HPDE6-E6E7 (cell line): ENCODE measurements at regions not wholly inside any gene's neighbourhood (a gene's known extent, or its start where the extent isn't known, plus 50 kb on each side); places are given as distances from the start of the nearest gene placed in this dataset.
"Not testable (repeated sequence)": the region's sequence is repeated elsewhere in the genome, so short reads cannot be mapped to it uniquely, and the experiment has no call there.

Experiments
- DNase-seq: peaks from one replicate; pipeline ENCODE4 v3.0.0; 2011; ENCODE audit warnings: missing footprints; ENCODE audit errors: extremely low spot score

DNA sequence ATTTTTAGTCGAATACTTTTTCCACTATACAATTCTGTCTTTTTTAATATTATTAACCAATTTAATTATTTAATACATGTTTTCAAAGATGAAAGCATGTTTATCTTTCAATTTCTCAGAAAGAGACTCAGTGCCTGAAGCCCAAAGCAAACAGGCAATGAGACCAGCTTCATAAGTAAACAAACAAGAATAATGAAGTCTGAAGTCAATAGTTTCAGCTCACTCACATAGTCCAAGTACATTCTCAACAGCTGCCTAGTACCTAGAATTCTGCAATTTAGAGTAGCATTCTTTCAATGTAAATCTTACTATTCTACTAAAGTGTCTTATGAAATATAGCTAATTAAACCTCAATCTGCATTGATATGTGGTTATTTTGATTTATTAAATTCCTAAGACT is 626.5 kb upstream of the NRSN1 start:
- DNase-seq: no peak

- DNase-seq: no peak
These were observed 622.8 kb upstream of the NRSN1 start for GRCh38 chr6:23503173-23503572.

DNA sequence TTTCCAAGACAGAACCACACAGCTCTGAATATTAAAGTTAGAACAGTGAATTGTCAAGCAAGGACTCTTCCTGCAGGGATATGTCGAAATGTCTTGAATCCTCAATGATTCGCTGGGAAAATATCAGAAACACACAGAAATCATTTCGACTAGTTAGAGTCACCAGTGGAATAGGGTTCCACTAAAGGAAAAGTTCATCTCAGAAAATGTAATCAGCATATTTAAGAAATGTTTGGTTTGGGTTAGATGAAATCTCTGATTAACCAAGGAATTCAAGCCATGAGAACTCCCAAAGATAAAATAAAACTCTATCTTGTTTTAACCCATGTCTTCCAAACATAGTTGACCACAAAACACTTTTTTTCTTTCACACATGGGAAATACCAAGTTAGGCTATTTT is 621.0 kb upstream of the NRSN1 start:
- DNase-seq: no peak

DNA sequence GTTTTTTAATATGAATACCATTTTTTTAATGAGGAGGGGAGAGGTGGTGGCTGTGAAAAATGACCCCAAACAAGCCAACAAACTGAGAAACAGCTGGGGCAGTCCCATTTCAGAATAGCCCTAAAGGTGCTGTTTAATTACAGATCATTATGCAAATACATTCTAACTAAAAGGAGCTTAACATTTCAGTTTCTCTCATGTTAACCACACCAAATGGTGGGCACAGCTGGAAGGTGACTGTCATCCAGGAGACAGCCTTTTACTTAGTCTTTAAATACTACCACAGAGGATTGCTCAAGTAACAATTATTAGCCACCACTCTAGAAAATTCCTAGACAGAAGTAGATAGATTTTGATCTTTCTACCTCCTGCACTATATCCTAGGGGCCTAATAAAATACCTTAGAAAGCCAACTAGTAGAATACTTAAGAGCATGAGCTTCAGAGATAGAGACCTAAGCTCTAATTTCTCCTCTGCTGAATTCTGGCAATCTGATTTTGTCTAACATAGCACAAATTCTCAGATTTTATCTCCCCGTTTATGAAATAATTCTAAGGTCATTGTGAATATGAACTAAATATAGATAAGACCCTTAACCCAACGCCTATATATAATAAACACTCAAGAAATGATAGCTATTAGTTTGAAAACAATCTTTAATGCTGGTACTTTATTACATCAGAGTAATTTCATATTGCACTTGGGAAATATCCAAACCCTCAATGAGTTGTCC is 615.1 kb upstream of the NRSN1 start:
- no peak for DNase-seq

GRCh38 chr6:23511817-23512216 is 614.2 kb upstream of the NRSN1 start:
- DNase-seq: no peak

DNA sequence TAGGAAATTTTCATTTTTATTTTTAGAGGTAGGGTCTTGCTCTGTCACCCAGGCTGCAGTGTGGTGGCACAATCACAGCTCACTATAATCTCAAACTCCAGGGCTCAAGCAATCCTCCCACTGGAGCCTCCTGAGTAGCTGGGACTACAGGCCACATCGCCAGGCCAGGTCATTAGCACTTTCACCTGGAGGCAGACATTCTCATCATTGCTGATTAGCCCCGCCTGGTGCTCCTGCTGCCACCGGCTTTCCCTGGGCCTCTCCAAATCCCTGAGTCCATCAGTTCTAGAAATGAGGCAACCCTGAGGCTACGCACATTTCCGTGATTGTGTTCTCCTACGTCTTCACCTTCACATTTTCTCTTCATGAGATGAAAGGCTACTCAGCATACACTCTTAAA is 607.7 kb upstream of the NRSN1 start:
- DNase-seq: no peak

GRCh38 chr6:23522792-23523547 is 603.0 kb upstream of the NRSN1 start:
- no peak for DNase-seq

- no peak for DNase-seq
These were observed 602.2 kb upstream of the NRSN1 start for GRCh38 chr6:23523771-23524170.

DNA sequence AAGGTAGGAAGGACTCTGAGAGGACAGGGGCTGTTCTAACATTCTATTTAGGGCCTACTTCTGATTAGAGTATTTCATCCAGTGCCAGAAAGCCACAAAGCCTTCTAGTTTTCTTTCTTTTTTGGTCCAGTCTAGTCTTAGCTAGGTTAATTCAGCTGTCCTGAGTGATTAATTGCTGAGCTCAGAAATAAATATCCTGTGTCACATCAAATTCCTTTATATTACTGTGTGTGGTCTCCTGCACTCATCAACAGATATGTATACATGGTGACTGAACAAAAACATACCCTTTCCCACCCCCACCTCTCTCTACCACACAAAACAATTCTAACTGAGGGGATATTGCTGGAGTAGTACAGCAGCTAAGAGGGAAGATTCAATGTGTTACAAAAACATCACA is 601.5 kb upstream of the NRSN1 start:
- no peak for DNase-seq

GRCh38 chr6:23526526-23526925 is 599.5 kb upstream of the NRSN1 start:
- no peak for DNase-seq

DNA sequence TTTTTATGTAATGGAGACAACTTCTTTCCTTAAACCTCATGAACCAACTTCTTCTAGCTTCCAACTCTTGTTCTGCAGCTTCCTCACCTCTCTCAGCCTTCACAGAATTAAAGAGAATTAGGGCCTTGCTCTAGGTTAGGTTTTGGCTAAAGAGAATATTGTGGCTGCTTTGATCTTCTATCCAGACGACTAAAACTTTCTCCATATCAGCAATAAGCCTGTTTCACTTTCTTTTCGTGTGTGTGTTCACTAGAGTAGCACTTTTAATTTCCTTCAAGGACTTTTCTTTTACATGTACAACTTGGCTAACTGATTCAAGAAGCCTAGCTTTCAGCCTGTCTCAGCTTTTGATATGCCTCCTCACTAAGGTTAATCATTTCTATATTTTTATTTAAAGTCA is 596.1 kb upstream of the NRSN1 start:
- DNase-seq: no peak

DNA sequence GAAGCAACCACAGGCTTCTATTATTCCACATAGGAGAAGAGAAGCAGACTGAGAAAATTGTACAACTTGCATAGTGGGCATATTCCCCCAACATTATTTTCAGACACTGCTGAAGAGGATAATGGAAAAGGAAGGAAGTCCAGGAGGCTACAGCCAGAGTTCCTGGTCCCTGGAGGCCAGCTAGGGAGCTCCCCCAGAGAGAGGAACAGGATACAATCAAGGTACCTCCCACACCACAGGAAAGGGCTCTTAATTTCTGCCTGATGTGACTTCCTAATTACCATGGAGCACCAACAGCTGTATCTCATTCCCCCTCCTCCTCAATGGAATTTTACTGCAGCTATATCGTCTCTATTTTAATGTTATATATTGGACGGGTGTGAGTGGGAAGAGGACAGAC is 594.3 kb upstream of the NRSN1 start:
- no peak for DNase-seq

DNA sequence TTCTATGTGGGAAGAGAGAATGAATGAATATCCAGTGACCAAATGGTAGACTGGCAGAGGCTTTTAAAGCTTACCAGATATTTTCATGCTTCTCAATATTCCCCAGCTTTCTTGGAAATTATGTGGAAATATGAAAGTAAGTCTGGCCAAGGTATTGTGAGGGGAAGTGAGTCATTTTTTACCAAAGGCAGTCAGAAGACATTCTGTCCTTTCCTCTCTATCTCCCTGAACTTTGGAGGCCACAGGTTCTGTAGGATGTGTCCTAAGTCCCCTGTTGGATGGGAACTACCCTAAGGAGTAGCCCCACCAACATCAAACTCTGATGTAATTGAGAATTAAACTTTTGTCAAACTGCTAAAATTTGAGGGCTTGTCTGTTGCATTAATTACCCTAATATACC is 593.8 kb upstream of the NRSN1 start:
- no peak for DNase-seq

- no peak for DNase-seq
These were observed 592.7 kb upstream of the NRSN1 start for GRCh38 chr6:23533311-23533710.

DNA sequence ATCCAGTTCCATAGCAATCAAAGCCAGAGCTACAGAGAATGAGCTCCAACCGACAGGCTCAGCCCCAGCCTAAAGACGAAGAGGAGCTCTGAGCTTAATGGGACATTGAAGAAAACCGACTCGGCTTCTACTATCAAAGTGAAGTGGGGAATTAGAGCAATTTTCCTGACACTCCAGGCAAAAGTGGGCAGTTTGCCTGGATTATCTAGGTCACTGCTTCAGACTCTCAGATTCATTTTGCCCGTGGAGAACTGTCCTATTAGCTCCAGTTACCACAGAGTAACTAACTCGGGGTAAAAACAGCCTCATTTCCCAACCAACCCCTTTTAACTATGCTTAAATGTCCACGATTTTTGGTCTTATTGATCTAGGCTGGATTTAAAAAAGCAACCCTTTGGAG is 592.1 kb upstream of the NRSN1 start:
- DNase-seq: no peak

- DNase-seq: no peak
These were observed 591.7 kb upstream of the NRSN1 start for GRCh38 chr6:23534351-23534750.

DNA sequence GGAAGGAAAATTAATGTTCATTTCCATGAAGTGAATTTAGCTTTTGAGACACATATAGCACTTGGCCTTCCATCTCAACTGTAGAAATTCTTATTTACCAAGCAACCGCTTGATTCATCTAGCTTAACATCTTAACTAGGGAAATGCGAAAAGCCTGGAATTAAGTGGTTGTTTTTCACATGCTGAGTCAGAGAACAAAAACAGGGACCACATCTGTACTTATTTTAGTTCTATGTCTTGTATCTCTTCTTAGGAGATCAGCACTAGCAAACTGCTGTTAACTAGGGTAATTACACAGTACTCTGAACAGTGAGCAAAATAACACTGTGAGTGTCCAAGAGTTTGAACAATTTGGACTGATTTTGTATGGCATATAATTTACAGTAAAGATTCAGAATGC is 590.9 kb upstream of the NRSN1 start:
- DNase-seq: no peak

DNA sequence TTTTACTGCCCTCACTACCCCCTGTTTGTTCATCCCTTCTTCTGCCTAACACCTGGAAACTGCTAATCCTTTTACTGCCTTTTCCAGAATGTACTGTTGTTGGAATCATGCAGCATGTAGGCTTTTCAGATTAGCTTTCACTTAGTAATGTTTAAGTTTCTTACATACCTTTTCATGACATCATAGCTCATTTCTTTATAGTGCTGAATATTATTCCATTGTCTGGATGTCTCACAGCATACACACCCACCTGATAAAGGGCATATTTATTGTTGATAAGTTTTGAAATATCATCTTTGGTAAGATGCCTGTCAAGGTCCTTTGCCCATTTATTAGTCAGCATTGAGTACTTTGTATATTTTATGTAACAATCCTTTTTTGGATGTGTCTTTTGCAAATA is 588.2 kb upstream of the NRSN1 start:
- DNase-seq: no peak

DNA sequence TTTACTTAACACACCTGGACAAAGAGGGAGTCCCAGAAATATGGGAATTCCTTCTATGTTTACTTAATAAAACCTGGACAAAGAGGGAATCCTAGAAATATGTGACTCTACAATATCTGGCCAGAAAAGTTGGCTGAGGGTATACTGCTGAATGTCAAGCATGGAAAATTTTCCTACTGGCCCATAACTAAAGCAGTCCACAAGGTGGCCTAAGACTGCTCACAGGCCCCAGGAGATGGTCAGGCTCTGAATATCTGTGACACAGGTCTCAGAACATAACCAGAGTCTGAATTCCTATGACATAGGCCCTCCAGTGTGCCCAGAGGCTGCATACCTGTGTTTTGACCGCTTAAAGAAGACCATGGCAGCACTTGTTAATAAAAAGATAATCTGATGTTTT is 578.2 kb upstream of the NRSN1 start:
- DNase-seq: no peak

- DNase-seq: not testable (repeated sequence)
These were observed 571.1 kb upstream of the NRSN1 start for GRCh38 chr6:23554953-23555352.

GRCh38 chr6:23559587-23560343 is 566.2 kb upstream of the NRSN1 start:
- no peak for DNase-seq

DNA sequence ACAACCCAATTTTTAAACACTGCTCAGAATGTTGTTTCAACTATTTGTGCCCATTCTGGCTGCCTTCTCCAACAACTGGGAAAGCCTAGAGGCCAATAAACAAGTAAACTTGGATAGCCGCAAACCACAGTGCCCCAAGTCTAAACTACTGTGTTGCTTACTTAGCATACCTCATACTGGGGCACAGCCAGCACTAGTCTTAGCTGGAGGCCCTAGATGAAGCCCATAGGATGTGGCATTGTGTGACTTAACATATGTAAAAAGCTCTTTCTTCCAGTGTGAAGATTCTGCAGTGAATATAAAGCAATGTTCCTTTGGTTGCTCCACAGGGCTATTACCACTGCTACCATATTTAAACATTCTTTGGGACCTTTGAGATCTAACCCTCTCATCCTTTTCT is 564.3 kb upstream of the NRSN1 start:
- DNase-seq: no peak

- DNase-seq: no peak
These were observed 563.5 kb upstream of the NRSN1 start for GRCh38 chr6:23562554-23562953.
